ENCODE measurements at regions not wholly inside any gene's neighbourhood (a gene's known extent, or its start where the extent isn't known, plus 50 kb on each side); places are given as distances from the start of the nearest gene placed in this dataset.

DNA sequence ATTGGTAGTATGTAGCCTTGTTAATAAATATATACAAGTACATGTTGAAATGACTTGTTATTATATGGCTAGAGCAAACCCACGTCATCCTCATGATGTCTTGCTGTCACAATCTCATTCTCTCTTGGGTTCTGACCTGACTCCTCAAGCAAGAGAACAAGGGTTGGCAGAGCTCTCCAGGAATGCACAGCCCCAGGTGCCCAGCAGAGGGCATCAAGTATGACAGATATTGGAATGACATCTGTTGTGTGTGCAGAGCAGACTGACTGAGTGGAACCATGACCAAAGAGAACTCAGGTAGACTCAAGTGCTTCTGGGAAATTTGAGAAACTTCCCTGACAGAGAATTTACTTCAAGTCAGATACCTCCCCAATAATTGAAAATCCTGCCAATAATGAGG, 90.6 kb downstream of the PAX1 start:
- no peak for DNase-seq (ENCODE audit: low spot score)
- no peak overlapping the region for H3K4me3 ChIP-seq
- TF ChIP-seq CTCF (IDR thresholded peaks at IDR 0.05), result no peak
- H3K27ac ChIP-seq, result no peak overlapping the region

DNA sequence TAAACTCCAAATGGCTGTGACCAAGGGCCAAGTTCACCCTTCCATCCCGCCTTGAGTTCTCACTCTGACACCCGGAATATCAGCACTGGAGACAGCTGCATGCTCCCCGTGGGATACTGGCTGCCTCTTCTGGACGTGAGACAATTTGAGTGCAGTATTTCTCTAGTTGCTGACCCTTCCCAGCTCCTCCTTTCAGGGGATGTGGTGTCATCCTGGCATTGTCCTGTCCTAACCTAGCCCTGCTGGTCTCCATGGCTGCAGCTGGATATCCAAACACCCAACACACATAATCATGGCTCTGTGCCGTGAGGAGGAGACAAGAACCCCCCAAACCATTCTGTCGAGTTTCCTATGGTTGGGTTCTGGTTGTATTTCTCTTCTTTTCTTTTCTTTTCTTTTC, 82.6 kb downstream of the PAX1 start:
- Histone ChIP-seq H3K27ac (no peak overlapping the region), H3K4me3 (no peak overlapping the region)
- DNase-seq (ENCODE audit: low spot score), result no peak
- no peak for TF ChIP-seq CTCF (IDR thresholded peaks at IDR 0.05)

- H3K27ac ChIP-seq, result no peak overlapping the region
- no peak for TF ChIP-seq CTCF (IDR thresholded peaks at IDR 0.05)
- DNase-seq (ENCODE audit: low spot score), result no peak
- no peak overlapping the region for H3K4me3 ChIP-seq
Observed at GRCh38 chr20:21781446-21782075, 76.1 kb downstream of the PAX1 start.

DNA sequence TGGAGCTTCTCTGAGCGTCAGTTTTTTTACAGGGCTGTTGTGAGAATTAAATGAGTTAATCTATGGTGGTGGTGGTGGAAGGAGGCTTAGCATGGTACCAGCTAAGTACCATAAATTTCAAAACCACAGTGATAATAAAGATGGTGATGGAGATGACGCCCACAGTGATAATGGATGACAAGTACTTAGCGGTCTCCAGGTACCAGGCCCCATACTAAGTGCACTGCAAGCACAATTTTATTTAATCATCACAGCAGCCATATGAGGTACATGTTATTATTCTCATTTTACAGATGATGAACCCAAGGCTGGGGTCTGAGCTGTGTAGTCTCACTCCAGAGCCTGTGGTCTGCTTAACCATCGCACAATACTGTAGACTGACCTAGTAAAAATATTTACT, 75.1 kb downstream of the PAX1 start:
- no peak overlapping the region for H3K4me3 ChIP-seq
- no peak overlapping the region for H3K27ac ChIP-seq
- DNase-seq (ENCODE audit: low spot score), result no peak
- TF ChIP-seq CTCF (IDR thresholded peaks at IDR 0.05), result no peak

Data from coronary artery (tissue), 2 donors.